Smooth muscle cell (in vitro differentiated cells): ENCODE measurements at regions not wholly inside any gene's neighbourhood (a gene's known extent, or its start where the extent isn't known, plus 50 kb on each side); places are given as distances from the start of the nearest gene placed in this dataset.

Experiments used
- DNase-seq: peaks from one replicate; lab custom pipeline; 2025; ENCODE audit not compliant: unreplicated experiment; lab: John Stamatoyannopoulos, UW
- H2AFZ ChIP-seq: fragments of 200-600 bp; sonication (generic); 2 replicates; pipeline ENCODE4 v1.6.0; 2016; ENCODE audit warnings: antibody characterized with exemption, low read depth, mild to moderate bottlenecking
- H3F3A ChIP-seq: fragments of 200-600 bp; sonication (generic); 2 replicates; pipeline ENCODE4 v1.6.0; 2017; ENCODE audit warnings: antibody characterized with exemption, low read depth
- H3K27ac ChIP-seq: fragments of 200-600 bp; sonication (generic); 2 replicates; pipeline ENCODE4 v1.5.1; 2016; ENCODE audit warnings: low read depth, mild to moderate bottlenecking
- H3K27me3 ChIP-seq: fragments of 200-600 bp; sonication (generic); 2 replicates; pipeline ENCODE4 v1.6.1; 2016; ENCODE audit warnings: low read depth, mild to moderate bottlenecking
- H3K36me3 ChIP-seq: fragments of 200-600 bp; sonication (generic); 2 replicates; pipeline ENCODE4 v1.5.1; 2016; ENCODE audit warnings: low read depth
- H3K4me1 ChIP-seq: fragments of 200-600 bp; sonication (generic); 2 replicates; pipeline ENCODE4 v1.5.1; 2016; ENCODE audit warnings: low read depth
- H3K4me2 ChIP-seq: fragments of 200-600 bp; sonication (generic); 2 replicates; pipeline ENCODE4 v1.6.0; 2016; ENCODE audit warnings: mild to moderate bottlenecking
- H3K4me3 ChIP-seq: fragments of 200-600 bp; sonication (generic); 2 replicates; pipeline ENCODE4 v1.5.1; 2016; ENCODE audit warnings: mild to moderate bottlenecking
- H3K79me2 ChIP-seq: fragments of 200-600 bp; sonication (generic); 2 replicates; pipeline ENCODE4 v1.6.0; 2016; ENCODE audit warnings: low read depth, mild to moderate bottlenecking
- H3K9ac ChIP-seq: fragments of 200-600 bp; sonication (generic); 2 replicates; pipeline ENCODE4 v1.6.0; 2016; ENCODE audit warnings: low read depth
- H3K9me3 ChIP-seq: fragments of 200-600 bp; sonication (generic); replicated peaks from 2 replicates; pipeline ENCODE4 v1.5.1; 2016; ENCODE audit warnings: low read depth
- H4K20me1 ChIP-seq: fragments of 200-600 bp; sonication (generic); 2 replicates; pipeline ENCODE4 v1.6.0; 2016; ENCODE audit warnings: low read depth
- WGBS: methylation state at CpG from one replicate; pipeline ENCODE4 v1.1.7; 2016; ENCODE audit warnings: low lambda C conversion rate; 5-methylcytosine and 5-hydroxymethylcytosine counted together
- TF ChIP-seq, protein P1 (sequence below): fragments of 200-600 bp; sonication (generic); IDR thresholded peaks from 2 replicates; pipeline ENCODE4 v1.5.1; 2017; ENCODE audit warnings: borderline replicate concordance, mild to moderate bottlenecking, antibody characterized with exemption; ENCODE audit not compliant: insufficient read depth, poor library complexity, severe bottlenecking

- TF ChIP-seq, protein P1, sequence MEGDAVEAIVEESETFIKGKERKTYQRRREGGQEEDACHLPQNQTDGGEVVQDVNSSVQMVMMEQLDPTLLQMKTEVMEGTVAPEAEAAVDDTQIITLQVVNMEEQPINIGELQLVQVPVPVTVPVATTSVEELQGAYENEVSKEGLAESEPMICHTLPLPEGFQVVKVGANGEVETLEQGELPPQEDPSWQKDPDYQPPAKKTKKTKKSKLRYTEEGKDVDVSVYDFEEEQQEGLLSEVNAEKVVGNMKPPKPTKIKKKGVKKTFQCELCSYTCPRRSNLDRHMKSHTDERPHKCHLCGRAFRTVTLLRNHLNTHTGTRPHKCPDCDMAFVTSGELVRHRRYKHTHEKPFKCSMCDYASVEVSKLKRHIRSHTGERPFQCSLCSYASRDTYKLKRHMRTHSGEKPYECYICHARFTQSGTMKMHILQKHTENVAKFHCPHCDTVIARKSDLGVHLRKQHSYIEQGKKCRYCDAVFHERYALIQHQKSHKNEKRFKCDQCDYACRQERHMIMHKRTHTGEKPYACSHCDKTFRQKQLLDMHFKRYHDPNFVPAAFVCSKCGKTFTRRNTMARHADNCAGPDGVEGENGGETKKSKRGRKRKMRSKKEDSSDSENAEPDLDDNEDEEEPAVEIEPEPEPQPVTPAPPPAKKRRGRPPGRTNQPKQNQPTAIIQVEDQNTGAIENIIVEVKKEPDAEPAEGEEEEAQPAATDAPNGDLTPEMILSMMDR = no peak
- H3K79me2 ChIP-seq = no peaks in the 10 kb centered on the region
- H3K4me1 ChIP-seq = no peaks in the 10 kb centered on the region
- H3F3A ChIP-seq = no peaks in the 10 kb centered on the region
- no peak overlapping the region for H3K27ac ChIP-seq
- H3K4me3 ChIP-seq = no peak overlapping the region
- no peak overlapping the region for H3K4me2 ChIP-seq
- no peaks in the 10 kb centered on the region for H4K20me1 ChIP-seq
- DNase-seq = no peak
- no peaks in the 10 kb centered on the region for H3K9me3 ChIP-seq
- no peaks in the 10 kb centered on the region for H3K27me3 ChIP-seq
- H3K36me3 ChIP-seq = no peaks in the 10 kb centered on the region
- no peak overlapping the region for H2AFZ ChIP-seq
- no peak overlapping the region for H3K9ac ChIP-seq
- WGBS = 94% methylated on average over 2 of the region's 2 CpGs
Observed at GRCh38 chr9:85168412-85168811, 498.9 kb downstream of the NTRK2 start.

- H3K27me3 ChIP-seq = no peaks in the 10 kb centered on the region
- H3K4me2 ChIP-seq = no peak overlapping the region
- no peaks in the 10 kb centered on the region for H3F3A ChIP-seq
- H3K79me2 ChIP-seq = no peaks in the 10 kb centered on the region
- WGBS = 63% methylated on average over 1 of the region's 1 CpG
- no peaks in the 10 kb centered on the region for H3K4me1 ChIP-seq
- H3K9me3 ChIP-seq = no peaks in the 10 kb centered on the region
- TF ChIP-seq, protein P1 = no peak
- H3K36me3 ChIP-seq = no peaks in the 10 kb centered on the region
- H3K4me3 ChIP-seq = no peak overlapping the region
- no peaks in the 10 kb centered on the region for H4K20me1 ChIP-seq
- no peak overlapping the region for H3K9ac ChIP-seq
- no peak overlapping the region for H3K27ac ChIP-seq
- DNase-seq = no peak
- no peak overlapping the region for H2AFZ ChIP-seq
Observed at GRCh38 chr9:85167146-85167545, 497.6 kb downstream of the NTRK2 start.

- no peaks in the 10 kb centered on the region for H3K27me3 ChIP-seq
- H3K27ac ChIP-seq = no peak overlapping the region
- H2AFZ ChIP-seq = no peak overlapping the region
- 93% methylated on average over 2 of the region's 2 CpGs for WGBS
- no peaks in the 10 kb centered on the region for H4K20me1 ChIP-seq
- no peaks in the 10 kb centered on the region for H3K9me3 ChIP-seq
- no peak for DNase-seq
- TF ChIP-seq, protein P1 = no peak
- H3K79me2 ChIP-seq = no peaks in the 10 kb centered on the region
- H3K4me1 ChIP-seq = no peaks in the 10 kb centered on the region
- H3K36me3 ChIP-seq = no peaks in the 10 kb centered on the region
- H3K9ac ChIP-seq = no peak overlapping the region
- H3K4me2 ChIP-seq = no peak overlapping the region
- no peak overlapping the region for H3K4me3 ChIP-seq
- no peaks in the 10 kb centered on the region for H3F3A ChIP-seq
Observed at GRCh38 chr9:85163825-85164224, 494.3 kb downstream of the NTRK2 start.

- H3K79me2 ChIP-seq = no peaks in the 10 kb centered on the region
- DNase-seq = no peak
- no peaks in the 10 kb centered on the region for H3K36me3 ChIP-seq
- H3K4me3 ChIP-seq = no peak overlapping the region
- H3K4me2 ChIP-seq = no peak overlapping the region
- no peaks in the 10 kb centered on the region for H3F3A ChIP-seq
- H3K9me3 ChIP-seq = no peaks in the 10 kb centered on the region
- H4K20me1 ChIP-seq = no peaks in the 10 kb centered on the region
- H3K27ac ChIP-seq = no peak overlapping the region
- H3K9ac ChIP-seq = no peak overlapping the region
- H3K4me1 ChIP-seq = no peaks in the 10 kb centered on the region
- H3K27me3 ChIP-seq = no peaks in the 10 kb centered on the region
- no peak overlapping the region for H2AFZ ChIP-seq
- TF ChIP-seq, protein P1 = no peak
- WGBS = 59% methylated on average over 1 of the region's 1 CpG
Observed at GRCh38 chr9:85163415-85163814, 493.9 kb downstream of the NTRK2 start.
